ENCODE measurements at regions not wholly inside any gene's neighbourhood (a gene's known extent, or its start where the extent isn't known, plus 50 kb on each side); places are given as distances from the start of the nearest gene placed in this dataset.
A peak's percentile ranks its signal among the peaks of the same experiment; 100 is the strongest.

- BruUV-seq (replicated peaks) = no TSS peak
- intact Hi-C loops (cut with micrococcal nuclease) = no loop called here
- POLR2A ChIA-PET = no interaction called here
Observed at GRCh38 chr13:22648320-22648801, 532.4 kb upstream of the SGCG start.

More at GRCh38 chr13:22648320-22648801, 532.4 kb upstream of the SGCG start:
- Histone ChIP-seq H4K20me1 (ENCODE audit: insufficient read depth) (no peaks in the 10 kb centered on the region), H2AFZ (ENCODE audit: low read depth, low read length, poor library complexity, severe bottlenecking) (no peak overlapping the region), H3K9me3 (ENCODE audit: control insufficient read depth in 1 of 2, insufficient read depth in 1 of 2, low read depth in 1 of 2, low read length in 2 of 2) (no peaks in the 10 kb centered on the region), H3K9ac (ENCODE audit: low read length) (no peak overlapping the region), H3K27me3 (ENCODE audit: insufficient read depth, low read length) (no peaks in the 10 kb centered on the region), H3K27ac (ENCODE audit: low read depth, low read length) (no peak overlapping the region), H3K4me2 (ENCODE audit: low read length) (no peak overlapping the region), H3K4me1 (ENCODE audit: control insufficient read depth in 1 of 2, insufficient read depth in 2 of 2, low read length in 2 of 2) (no peaks in the 10 kb centered on the region), H3K36me3 (ENCODE audit: control insufficient read depth in 1 of 2, insufficient read depth in 2 of 2, low read length in 2 of 2) (no peaks in the 10 kb centered on the region), H3K9me2 (ENCODE audit: insufficient read depth) (no peaks in the 10 kb centered on the region), H3K4me3 (replicated peaks in 1 of 2; ENCODE audit: low read depth in 1 of 2, low read length in 2 of 2) (no peak overlapping the region), H3K79me2 (ENCODE audit: insufficient read depth, low read length) (no peaks in the 10 kb centered on the region)
- CTCF ChIA-PET = interaction anchor here (0.5 kb wide), 1 partner anchor 37 kb away, joined by 3 read pairs; no protein-coding TSS in a partner anchor
- 0 out of 2 replicates have a peak, but pooled peaks have one; percentile 42 for ATAC-seq
- no peak for DNase-seq (ENCODE audit: low read depth, low spot score)
- TF ChIP-seq YY1 (IDR thresholded peaks at IDR 0.05; ENCODE audit: extremely low read depth, insufficient replicate concordance, low read depth, low read length) = no peak
- TF ChIP-seq RAD21 (IDR thresholded peaks at IDR 0.05; ENCODE audit: low read depth) = no peak
- TF ChIP-seq ZBTB33 (IDR thresholded peaks at IDR 0.05; ENCODE audit: extremely low read depth, insufficient replicate concordance, low read length) = no peak
- TF ChIP-seq SP1 (IDR thresholded peaks at IDR 0.05; ENCODE audit: low read depth) = no peak
- TF ChIP-seq JUND (IDR thresholded peaks at IDR 0.05) = no peak
- no peak for TF ChIP-seq EZH2 (IDR thresholded peaks at IDR 0.05)
- no peak for TF ChIP-seq REST (IDR thresholded peaks at IDR 0.05; ENCODE audit: low read depth)
- TF ChIP-seq EZH2phosphoT487 (IDR thresholded peaks at IDR 0.05; ENCODE audit: borderline replicate concordance) = no peak
- no peak for TF ChIP-seq ZFX (IDR thresholded peaks at IDR 0.05)
- RAD21 ChIA-PET (ENCODE audit: low non-redundant PET in 1 of 2, low total read pairs in 2 of 2, uncharacterized antibody in 2 of 2, unreplicated experiment in 2 of 2) = no interaction called here

Measured in HCT116 (cell line).